KMS-11 (cell line): ENCODE measurements at regions not wholly inside any gene's neighbourhood (a gene's known extent, or its start where the extent isn't known, plus 50 kb on each side); places are given as distances from the start of the nearest gene placed in this dataset.

Source experiments
- H2AFZ ChIP-seq: fragments of 200-600 bp; sonication (generic); 2 replicates; pipeline ENCODE4 v1.6.1; 2016; ENCODE audit warnings: antibody characterized with exemption, mixed run types, low read depth
- H3K27ac ChIP-seq: fragments of 200-600 bp; sonication (generic); 2 replicates; pipeline ENCODE4 v1.6.1; 2016; ENCODE audit warnings: mild to moderate bottlenecking, mixed run types
- H3K27me3 ChIP-seq: fragments of 200-600 bp; sonication (generic); 2 replicates; pipeline ENCODE4 v1.6.1; 2017; ENCODE audit warnings: mild to moderate bottlenecking, low read depth, mixed run types, moderate library complexity; ENCODE audit not compliant: insufficient read depth
- H3K36me3 ChIP-seq: fragments of 200-600 bp; sonication (generic); 2 replicates; pipeline ENCODE4 v1.6.1; 2017; ENCODE audit warnings: mild to moderate bottlenecking, mixed run types; ENCODE audit not compliant: insufficient read depth
- H3K4me1 ChIP-seq: fragments of 200-600 bp; sonication (generic); 2 replicates; pipeline ENCODE4 v1.6.1; 2016; ENCODE audit warnings: mild to moderate bottlenecking, low read depth, mixed run types; ENCODE audit not compliant: poor library complexity, severe bottlenecking
- H3K4me2 ChIP-seq: fragments of 200-600 bp; sonication (generic); 2 replicates; pipeline ENCODE4 v1.7.0; 2016; ENCODE audit warnings: mild to moderate bottlenecking, mixed run types
- H3K4me3 ChIP-seq: fragments of 200-600 bp; sonication (generic); IDR thresholded peaks from 2 replicates; pipeline ENCODE4 v1.6.1; 2017; ENCODE audit warnings: low read depth, low read length, mixed read lengths; ENCODE audit not compliant: insufficient read depth
- H3K79me2 ChIP-seq: fragments of 200-600 bp; sonication (generic); 2 replicates; pipeline ENCODE4 v1.6.1; 2016; ENCODE audit warnings: low read depth, mixed run types; ENCODE audit not compliant: insufficient read depth
- H3K9ac ChIP-seq: fragments of 200-600 bp; sonication (generic); 2 replicates; pipeline ENCODE4 v1.6.1; 2016; ENCODE audit warnings: mild to moderate bottlenecking, mixed run types
- H4K20me1 ChIP-seq: fragments of 200-600 bp; sonication (generic); 2 replicates; pipeline ENCODE4 v1.6.1; 2016; ENCODE audit warnings: mild to moderate bottlenecking, mixed run types; ENCODE audit not compliant: insufficient read depth
- TF ChIP-seq, protein P1 (sequence below): fragments of 200-600 bp; sonication (generic); conservative IDR thresholded peaks from 2 replicates; pipeline ENCODE4 v1.6.1; 2017; ENCODE audit warnings: low read depth, mild to moderate bottlenecking, antibody characterized with exemption, low read length, moderate library complexity, mixed read lengths

DNA sequence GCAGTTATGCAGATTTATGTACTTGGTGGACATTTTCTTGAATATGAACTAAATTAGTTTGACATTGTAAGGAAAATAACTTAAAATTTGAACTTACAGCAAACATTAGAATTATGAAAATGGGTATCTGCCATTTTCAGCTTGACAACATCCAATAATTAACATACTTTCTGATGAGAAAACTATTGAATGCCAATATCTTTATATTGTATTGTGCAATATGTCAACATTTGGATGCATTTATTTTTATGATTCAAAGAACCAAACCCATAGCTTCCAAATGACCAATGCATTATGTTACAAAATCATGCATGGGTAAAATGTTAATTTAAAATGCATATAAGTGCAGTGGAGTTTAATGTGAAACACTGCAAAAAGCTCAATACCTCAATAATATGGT, 562.5 kb downstream of the TRAM1L1 start:
- Histone ChIP-seq H4K20me1 (no peaks in the 10 kb centered on the region; the same call in 1 of the 2 replicates), H3K79me2 (no peaks in the 10 kb centered on the region), H3K4me2 (no peak overlapping the region), H3K4me1 (no peaks in the 10 kb centered on the region), H2AFZ (no peak overlapping the region), H3K27me3 (no peaks in the 10 kb centered on the region), H3K27ac (no peak overlapping the region), H3K9ac (no peak overlapping the region), H3K36me3 (no peaks in the 10 kb centered on the region; the same call in 1 of the 2 replicates), H3K4me3 (no peak overlapping the region)
- TF ChIP-seq, protein P1, sequence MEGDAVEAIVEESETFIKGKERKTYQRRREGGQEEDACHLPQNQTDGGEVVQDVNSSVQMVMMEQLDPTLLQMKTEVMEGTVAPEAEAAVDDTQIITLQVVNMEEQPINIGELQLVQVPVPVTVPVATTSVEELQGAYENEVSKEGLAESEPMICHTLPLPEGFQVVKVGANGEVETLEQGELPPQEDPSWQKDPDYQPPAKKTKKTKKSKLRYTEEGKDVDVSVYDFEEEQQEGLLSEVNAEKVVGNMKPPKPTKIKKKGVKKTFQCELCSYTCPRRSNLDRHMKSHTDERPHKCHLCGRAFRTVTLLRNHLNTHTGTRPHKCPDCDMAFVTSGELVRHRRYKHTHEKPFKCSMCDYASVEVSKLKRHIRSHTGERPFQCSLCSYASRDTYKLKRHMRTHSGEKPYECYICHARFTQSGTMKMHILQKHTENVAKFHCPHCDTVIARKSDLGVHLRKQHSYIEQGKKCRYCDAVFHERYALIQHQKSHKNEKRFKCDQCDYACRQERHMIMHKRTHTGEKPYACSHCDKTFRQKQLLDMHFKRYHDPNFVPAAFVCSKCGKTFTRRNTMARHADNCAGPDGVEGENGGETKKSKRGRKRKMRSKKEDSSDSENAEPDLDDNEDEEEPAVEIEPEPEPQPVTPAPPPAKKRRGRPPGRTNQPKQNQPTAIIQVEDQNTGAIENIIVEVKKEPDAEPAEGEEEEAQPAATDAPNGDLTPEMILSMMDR, result no peak

- no peaks in the 10 kb centered on the region; the same call in 1 of the 2 replicates for H3K36me3 ChIP-seq
- H3K27ac ChIP-seq, result no peak overlapping the region
- no peaks in the 10 kb centered on the region for H3K27me3 ChIP-seq
- H3K9ac ChIP-seq, result no peak overlapping the region
- TF ChIP-seq, protein P1, result no peak
- no peaks in the 10 kb centered on the region for H3K4me1 ChIP-seq
- H4K20me1 ChIP-seq, result no peaks in the 10 kb centered on the region; the same call in 1 of the 2 replicates
- H2AFZ ChIP-seq, result no peak overlapping the region
- no peak overlapping the region for H3K4me2 ChIP-seq
- H3K4me3 ChIP-seq, result no peak overlapping the region
- H3K79me2 ChIP-seq, result no peaks in the 10 kb centered on the region
Observed at GRCh38 chr4:116520886-116521285, 564.5 kb downstream of the TRAM1L1 start.

DNA sequence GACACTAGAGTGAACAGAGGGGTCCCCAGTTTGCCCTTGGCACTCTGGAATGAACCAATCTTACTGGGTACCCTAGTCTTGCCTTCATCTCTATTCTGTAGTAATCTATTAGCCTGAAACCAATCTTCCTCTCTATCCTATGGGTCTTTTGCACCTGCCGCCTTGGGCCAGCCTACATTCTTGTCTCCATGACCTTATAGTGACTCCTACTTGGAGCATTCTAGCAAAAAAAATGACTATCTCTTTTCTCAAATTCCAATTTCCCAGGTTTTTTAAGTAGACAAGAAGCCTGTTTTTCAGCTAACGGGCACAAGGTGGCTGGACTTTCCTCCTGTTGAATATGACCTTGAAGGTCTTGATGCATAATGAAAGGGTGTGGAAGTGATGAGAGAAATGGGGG, 568.7 kb downstream of the TRAM1L1 start:
- Histone ChIP-seq H3K79me2 (no peaks in the 10 kb centered on the region), H3K9ac (no peak overlapping the region), H3K36me3 (no peaks in the 10 kb centered on the region), H3K27me3 (no peaks in the 10 kb centered on the region), H2AFZ (no peak overlapping the region), H3K27ac (no peak overlapping the region), H3K4me1 (no peaks in the 10 kb centered on the region), H3K4me3 (no peak overlapping the region), H3K4me2 (no peak overlapping the region), H4K20me1 (no peaks in the 10 kb centered on the region)
- TF ChIP-seq, protein P1, result no peak

GRCh38 chr4:116515959-116516358, 569.4 kb downstream of the TRAM1L1 start:
- Histone ChIP-seq H3K27ac (no peak overlapping the region), H3K9ac (no peak overlapping the region), H3K36me3 (no peaks in the 10 kb centered on the region), H2AFZ (no peak overlapping the region), H3K4me1 (no peaks in the 10 kb centered on the region), H3K4me2 (no peak overlapping the region), H4K20me1 (no peaks in the 10 kb centered on the region), H3K4me3 (no peak overlapping the region), H3K79me2 (no peaks in the 10 kb centered on the region), H3K27me3 (no peaks in the 10 kb centered on the region)
- TF ChIP-seq, protein P1, result no peak
